Stimulated activated CD4-positive, alpha-beta T cell treated with anti-CD3 and anti-CD28 coated beads, Interleukin-15, amount 100 ng/mL, for 48 hours (primary cell): ENCODE measurements at regions not wholly inside any gene's neighbourhood (a gene's known extent, or its start where the extent isn't known, plus 50 kb on each side); places are given as distances from the start of the nearest gene placed in this dataset.
"Not testable (repeated sequence)": the region's sequence is repeated elsewhere in the genome, so short reads cannot be mapped to it uniquely, and the experiment has no call there.

Experiments used
- DNase-seq, 2 donors: peaks; one replicate each; pipeline ENCODE4 v3.0.0-alpha.2; 2020; ENCODE audit warnings: low read depth in 2 of 2

DNA sequence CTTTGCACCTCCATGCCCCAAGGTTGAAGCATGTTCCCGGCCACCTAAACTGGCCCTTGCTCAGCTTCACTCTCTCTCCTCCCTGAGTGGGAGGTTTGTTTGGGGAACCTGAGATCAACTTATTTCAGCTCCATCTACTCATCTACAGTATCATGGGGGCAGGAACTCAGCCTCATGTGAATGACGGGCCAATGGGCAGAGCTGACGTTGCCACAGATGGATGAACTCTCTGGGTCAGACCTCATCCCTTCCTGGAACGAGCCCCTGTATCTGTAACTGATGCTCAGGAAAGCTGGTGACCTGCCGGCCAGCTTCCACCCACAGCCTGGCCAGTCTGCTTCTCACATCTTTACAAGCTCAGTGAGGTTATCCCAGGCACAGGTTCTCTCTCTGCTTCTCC lies 369.6 kb downstream of the IRX2 start:
- DNase-seq, result no peak

DNA sequence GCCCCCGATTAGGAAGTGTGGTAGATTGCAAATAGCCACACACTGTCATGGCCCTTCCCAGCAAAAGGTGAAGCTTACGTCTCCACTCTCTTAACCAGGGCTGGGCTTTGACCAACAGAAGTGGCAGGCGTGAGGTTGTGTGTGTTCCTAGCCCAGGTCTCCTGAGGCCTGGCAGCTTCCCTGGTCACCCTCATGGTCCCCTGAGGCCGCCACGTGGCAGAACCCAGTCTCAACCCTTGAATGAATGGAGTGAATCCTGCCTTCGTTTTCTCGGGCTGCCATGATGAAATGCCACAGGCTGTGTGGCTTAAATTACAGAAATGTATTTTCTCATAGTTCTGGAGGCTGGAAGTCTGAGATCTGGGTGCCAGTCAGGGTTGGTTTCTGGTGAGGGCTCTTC lies 370.4 kb downstream of the IRX2 start:
- no peak for DNase-seq

DNA sequence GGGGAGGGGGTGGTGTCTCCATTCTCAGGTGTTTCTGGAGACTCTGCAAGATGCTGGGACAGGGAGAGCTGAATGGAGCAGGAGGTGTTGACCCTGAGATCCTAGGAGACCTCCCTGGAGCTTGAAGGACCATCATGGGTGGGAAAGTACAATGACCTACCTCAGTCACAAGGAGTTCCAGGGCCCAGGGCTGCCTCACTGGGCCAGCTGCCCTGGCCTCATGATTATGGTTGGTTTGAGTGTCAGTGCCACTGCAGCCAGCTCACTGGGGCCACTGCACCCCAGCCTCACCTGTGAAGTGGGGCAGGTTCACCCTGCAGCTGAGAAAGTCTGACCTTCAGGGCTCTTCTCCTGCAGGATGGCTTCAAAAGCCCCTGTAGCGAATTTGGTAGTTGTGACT lies 372.5 kb downstream of the IRX2 start:
- no peak for DNase-seq

DNA sequence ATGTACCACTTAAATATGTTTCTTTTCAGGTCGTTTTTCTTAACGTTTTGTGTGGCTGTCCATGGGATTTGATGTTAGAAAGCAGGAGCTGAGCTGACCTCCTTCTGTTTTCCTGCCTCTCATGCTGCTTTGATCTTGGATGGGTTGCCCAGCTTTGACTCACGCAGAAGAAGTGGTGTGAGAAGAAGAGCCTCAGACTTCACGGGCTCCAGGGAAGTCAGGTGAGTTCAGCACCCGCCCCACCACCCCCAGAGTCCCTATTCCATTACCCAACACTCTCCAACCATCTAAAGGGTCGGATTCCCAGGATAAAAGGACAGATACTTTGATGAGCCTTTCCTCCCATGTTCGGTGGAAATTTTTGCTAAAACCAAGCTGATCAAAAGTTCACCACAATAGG lies 373.4 kb downstream of the IRX2 start:
- DNase-seq, result no peak

DNA sequence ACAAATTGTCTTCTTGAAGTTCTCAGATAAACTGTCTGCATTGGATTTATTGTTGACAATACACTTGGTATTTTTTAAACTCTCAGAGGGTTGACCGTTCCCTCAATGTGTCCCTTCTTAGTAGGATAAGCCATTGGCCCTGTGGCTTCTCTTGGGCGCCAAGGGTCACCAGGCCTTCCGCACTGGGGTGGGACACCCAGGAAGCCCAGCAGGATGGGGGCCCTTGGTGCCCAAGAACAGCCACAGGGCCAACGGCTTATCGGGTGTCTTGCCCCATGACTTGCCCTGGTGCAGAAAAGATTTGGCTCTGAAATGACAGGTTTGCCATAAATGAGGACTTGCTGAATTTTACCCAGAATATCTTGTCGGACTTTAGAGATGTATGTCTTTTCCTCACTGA lies 375.0 kb downstream of the IRX2 start:
- DNase-seq, result no peak

DNA sequence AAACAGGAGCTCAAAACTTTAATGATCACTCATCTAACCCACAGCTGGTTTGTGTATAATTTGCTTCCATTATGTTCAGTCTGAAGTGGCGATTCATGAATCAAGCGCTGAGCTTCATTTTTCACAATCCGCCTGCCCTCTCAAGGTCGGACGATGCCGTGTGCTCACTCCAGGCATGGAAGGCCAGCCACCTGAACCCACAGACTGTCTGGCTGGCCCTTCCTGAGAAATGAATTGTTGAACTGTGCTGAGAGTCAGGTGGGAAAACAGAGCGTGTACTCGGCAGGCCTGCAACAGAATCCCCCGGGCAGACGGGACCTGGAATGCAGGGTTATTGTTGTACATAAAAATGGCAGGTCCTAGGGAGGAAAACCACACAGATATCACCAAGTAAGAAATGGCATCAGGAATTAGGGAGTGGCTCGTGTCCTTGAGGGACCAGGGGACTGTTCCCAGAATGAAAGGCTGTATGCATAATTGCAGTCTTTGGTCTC lies 375.7 kb downstream of the IRX2 start:
- no peak for DNase-seq

DNA sequence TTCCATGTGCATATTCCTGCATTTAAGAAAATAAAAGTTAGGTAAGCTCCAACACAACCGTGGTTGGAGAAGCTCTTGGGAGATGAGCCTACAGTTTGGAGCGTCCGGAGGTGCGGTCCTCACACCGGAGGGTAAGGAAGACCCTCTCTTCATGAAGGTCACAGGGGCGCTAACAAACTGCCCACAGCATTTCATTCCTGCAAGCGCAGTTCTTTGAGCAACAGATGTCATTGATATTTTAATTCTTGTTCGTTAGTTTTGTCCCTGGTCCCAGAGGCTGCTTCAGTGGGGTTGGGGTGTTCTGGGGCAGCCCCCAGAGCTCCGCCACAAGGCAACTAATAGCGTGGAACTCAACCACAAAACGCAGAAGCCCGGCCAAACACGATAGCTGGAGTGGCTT lies 376.2 kb downstream of the IRX2 start:
- no peak for DNase-seq

DNA sequence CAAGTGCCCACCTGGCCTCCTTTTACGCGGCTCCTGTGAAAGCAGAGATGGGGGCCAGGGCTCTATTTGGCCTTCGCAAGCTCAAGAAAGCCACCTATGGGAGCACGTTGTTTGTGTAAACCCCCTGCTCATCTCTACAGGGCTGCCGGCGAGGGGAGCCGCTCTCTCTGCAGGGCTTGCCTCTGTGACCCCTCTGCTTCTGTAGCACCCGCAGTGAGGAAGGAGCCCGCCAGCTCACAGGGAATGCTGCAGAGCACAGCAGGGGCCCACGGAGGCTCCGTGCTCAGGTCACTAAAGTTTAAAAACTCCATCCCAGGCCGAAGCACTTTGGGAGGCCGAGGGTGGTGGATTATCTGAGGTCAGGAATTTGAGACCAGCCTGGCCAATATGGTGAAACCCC lies 376.8 kb downstream of the IRX2 start:
- DNase-seq, result no peak

DNA sequence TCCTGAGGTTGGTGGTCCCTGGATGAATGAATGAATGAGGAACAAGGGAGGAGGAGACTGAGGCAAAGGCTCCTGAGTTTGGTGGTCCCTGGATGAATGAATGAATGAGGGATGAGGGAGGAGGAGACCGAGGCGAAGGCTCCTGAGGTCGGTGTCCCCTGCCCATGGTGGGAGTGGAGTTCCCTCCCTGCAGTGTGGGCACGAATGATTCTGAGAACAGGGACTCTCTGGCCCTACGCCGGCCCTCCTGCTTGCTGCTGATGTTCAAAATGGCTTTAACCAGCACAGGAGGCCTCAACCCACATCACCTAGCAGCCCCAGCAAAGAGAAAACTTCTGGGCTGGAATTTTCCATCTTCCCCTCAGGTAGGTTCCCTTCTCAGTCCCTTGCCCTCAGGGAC lies 377.8 kb downstream of the IRX2 start:
- DNase-seq, result no peak

DNA sequence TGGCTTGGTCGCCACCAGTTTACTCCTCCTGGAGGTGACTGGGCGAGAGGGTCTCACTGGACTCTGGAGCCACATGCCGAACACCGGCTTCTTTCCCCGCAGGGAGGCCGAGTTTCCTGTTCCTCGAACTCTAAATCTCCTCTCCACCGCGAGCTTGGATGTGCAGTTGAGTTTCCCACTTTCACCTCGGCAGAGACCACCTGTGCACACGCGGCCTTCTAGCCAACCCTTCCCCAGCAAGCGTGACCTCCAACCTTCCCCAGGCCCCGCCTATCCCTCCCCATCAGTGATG lies 380.1 kb downstream of the IRX2 start:
- no peak for DNase-seq

DNA sequence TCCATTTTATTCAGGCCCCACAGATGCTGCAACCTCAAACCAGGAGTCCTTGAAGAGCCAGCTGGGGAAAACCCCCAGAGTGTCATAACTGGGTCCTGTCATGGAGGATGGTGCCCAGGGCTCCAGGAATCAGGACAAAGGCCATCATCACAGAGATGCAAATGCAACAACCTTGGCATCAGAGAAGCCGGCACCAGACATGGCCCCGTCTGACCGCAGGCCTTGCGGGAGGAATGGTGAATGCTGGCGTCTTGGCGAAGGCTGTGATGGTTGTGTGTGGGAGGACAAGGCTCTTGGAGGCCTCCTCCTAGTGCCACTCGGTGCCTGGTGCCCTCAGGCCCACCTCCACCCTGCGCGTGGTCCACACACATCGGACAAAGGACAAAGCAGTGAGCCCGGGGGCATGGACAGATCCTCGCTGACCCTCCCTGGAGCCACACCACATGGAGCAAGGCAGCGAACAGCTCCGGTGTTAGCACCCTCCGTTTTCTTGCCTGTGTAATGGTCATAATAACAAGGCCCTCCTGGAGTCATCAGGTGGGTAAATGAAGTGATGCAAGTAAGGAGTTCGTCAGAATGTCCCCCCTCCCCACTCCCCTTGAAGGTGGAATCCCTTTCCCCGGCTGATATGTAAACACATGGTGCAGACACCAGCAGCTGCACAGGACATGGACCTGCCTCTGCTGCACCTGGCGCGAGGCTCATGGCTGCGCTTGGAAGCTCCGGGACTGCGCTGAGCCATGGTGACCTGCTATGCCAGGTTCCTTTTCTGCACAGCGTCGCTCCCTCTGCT lies 380.7 kb downstream of the IRX2 start:
- DNase-seq, result no peak

DNA sequence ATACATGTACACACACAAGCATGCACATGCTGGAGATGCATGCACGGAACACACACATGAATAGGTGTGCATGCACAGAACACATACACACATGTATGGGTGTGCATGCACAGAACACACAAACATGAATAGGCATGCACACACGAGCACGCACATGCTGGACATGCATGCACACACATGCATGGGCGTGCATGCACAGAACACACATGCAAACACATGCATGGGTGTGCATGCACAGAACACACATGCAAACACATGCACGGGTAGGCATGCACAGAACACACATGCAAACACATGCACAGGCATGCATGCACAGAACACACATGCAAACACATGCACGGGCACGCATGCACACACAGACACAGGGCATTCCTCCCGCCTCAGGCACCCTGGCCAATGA lies 382.3 kb downstream of the IRX2 start:
- DNase-seq, result no peak

DNA sequence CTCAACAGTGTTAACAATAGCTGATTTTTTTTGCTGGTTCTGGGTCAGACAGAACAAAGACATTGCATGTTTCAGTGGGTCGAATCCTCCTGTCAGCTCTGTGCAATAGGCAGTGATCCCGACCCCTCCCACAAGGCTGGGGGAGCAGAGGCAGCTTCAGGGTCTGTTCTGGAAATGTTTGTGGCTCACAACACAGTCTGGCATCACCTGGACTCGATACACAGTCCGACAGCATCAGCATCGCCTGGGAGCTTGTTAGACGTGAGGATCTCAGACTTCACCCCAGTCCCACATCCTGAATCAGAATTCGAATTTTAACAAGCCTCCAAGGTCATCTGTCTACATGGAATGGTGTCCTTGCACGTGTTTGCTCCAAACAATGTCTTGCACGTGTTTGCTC lies 384.7 kb downstream of the IRX2 start:
- no peak for DNase-seq

DNA sequence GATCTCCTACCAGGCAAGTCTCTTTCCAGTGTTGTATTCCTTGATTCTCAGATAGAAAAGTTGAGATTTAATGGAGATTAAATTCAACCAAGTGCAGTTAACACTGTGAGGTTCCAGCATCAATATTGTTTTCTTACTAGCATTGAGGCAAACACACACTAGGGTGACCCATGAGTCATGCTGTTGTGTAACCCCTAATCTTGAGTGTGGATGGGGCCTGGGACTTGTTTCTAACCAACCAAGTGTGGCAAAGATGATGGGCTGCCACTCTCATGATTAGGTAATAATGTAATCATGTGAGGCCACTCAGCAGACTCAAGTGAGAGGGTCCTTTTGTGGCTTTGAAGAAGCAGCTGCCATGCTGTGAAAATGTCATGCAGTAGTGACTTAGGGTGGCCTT lies 394.2 kb downstream of the IRX2 start:
- no peak for DNase-seq

DNA sequence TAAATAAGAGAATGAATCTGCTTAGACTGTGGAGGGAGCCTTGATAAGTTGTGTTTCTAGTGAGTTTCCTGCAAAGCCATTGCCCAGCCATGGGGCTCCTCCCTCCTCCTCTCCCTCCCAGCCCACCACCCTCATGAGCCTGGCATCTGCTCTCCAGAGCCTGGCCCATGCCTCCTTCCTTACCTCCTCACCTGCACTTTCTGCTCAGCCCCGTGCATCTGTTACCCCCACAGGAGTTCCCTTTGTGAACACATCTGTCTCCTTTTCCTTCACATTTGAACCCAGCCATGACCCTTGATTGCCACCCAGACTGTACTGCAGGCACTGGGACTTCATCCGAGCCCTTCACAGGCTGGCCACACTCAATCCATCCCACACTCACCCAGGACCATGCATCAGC lies 395.6 kb downstream of the IRX2 start:
- DNase-seq, result no peak

DNA sequence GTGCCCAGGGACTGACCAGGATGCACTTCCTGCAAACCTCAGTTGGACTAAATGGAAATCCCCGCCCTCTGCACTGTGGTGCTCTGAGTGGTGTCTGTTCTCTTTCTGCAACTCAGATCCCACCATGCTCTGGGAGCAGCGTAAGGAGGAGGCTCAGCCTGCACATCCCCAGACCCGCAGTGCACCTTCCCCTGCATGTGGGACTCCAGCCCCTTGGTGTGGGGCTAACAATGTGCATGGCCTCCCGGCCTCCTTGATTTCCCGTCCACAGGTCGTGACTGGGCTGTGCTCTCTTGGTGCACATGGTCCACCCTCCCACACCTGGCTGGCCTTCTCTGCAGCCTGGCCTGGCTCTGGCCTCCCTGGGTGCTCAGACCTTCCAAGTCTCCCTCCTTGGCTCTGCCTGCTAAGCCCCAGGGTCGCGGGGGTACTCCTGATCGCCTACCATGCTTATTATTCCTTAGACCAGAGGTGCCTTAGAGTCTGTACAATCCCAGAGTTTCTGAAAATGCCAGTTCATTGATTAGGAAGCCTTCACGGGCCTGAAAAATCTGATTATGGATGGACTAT lies 397.5 kb downstream of the IRX2 start:
- no peak for DNase-seq

DNA sequence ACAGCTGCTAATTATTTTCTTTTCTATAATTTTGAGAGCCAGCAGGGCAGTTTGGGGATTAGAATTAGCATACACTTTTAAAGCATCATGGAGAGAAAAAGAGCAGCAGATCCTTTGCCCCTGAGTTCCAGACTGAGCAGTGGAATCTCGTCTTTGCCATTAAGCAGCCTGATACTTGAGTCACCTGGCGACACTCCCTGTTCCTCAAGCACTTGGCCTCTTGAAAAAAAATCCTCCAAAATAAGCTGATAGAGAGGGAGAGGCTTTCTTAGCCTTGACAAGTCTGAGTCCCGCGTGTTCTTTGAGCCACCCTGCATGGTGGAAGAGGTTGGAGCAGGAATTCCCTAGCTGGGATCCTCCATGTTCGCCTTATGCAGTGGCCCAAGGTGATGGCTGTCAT lies 398.3 kb downstream of the IRX2 start:
- DNase-seq, result no peak

DNA sequence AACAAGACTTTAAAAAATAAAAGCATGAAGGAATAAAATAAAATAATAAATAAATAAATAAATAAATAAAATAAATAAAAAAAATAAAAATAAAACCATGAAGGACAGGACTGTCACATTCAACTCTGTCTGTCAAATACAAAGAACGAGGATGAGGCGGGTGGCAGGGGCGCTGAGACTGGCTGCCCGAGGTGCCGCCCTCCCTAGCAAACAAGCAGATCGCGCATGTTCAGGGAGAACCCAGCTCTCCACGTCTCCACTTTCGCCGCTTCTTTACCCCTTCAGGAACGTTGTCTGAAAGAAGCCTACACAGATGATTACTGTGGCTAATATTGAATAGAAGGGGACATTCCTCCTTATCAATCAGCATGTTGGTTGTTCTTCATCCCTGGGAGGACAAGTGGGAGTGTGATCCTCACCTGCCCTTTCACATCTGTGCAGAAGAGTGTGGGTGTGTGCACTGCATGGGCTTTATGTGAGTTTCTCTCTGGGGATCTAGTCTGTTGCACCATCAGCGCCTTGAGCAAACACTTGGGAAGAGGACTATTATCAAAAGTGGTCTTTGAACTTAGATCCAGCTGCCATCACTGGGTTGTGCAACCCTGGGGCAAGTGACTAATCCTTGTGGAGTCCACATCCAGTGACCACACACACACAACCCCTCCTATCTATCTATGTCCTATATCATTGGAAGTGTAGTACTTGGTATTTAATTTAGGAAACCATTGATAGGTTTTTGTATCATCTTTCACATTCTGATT lies 399.2 kb downstream of the IRX2 start:
- no peak for DNase-seq

DNA sequence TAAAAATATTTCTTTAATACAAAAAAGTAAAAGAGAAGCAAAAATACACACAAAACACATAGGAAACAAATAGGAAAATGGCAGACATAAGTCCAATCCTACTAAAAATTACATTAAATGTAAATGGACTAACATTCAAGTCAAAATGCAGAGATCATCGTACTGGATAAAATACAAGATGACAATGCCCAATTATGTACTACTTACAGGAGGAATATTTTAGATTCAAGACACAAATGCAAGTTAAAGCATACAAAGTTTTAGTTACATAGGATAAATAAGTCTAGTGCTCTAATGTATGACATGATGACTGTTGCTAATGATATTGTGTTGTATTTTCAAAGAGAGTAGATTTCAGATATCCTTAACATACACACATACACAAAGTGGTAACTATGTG lies 401.7 kb downstream of the IRX2 start:
- DNase-seq, result not testable (repeated sequence)

DNA sequence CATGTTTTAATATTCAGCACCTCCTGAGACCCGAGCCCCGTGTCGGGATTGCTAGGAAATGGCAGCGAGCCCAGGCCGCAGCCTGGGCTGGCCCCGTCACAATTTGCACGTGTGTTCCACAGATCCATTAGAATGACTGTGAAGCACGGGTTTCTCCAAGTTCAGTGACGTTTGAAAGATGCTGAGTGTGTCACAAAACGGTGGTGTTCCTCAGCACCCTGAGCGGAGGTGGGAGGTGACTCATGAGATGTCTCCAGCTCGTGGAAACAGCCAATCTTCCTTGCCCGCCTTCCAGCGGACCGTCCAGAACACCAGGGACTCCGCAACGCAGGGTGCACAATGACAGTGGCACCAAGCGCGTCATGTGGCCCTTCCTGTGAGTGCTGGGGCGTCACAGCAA lies 412.8 kb downstream of the IRX2 start:
- no peak for DNase-seq

DNA sequence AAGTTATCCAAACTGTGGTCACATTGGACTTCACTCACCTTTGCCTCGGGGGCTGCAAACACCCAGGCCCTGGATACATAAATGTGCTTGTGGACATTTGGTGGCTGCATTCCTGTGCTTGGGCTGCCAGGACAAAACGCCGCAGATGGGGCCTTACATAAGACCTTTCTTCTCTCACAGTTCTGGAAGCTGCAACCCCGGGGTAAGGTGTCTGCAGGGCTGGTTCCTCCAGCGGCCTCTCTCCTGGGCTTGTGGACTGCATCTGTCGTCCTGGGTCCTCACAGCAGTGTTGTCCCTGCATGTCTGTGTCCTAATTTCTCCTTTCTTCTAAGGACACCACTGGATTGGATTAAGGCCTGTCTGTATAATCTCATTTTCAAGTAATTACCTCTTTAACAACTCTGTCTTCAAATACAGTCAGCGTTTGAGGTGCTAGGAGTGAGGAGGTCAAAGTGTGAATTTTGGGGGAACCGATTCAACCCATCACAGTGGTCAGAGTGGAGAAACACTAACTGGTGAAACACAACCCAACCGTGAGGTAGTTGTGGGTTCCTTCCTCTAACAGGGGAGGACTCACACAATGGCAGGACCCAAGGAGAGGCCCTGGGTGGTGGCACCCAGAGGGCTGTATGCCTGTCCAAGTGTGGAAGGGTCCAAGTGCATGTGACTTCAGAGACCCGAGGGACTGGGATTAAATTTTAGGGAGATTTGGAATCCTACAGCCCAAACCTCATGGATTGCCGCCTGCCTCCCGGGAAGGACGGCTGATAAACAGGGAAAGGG lies 415.6 kb downstream of the IRX2 start:
- no peak for DNase-seq

DNA sequence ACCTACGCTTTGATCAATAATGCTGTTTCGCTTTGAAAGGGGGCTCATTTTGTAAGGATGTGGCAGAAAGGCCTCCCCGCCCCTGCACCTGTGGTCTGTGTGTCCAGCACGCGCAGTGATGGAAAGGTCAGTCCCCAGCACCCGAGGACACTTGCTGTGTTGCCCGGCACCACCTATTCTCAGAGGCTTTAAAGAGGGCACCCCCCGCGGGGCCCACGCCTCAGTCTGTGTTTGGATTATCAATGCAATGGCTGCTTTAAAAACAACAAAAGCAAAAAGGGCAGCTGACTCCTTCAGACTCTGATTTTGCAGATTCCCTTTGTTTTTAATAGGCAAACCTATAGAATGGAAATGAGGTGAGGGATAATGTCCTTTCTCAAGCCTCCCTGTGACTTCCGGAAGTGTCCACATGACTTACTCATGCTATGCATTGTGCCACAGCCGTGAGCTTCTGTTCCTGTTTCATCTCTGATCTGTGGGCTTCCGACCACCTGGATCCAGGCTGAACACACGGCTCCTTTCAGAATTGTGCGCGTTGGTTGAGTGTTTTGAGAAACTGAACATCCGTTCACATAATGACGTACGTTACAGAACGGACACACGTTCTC lies 416.2 kb downstream of the IRX2 start:
- no peak for DNase-seq
